Left colon (tissue), 2 donors: ENCODE measurements at regions not wholly inside any gene's neighbourhood (a gene's known extent, or its start where the extent isn't known, plus 50 kb on each side); places are given as distances from the start of the nearest gene placed in this dataset.

Experiments used
- ATAC-seq: fragments of 200-7000 bp; cut with Tn5 transposase; one replicate; pipeline ENCODE4 v1.9.1; 2020; ENCODE audit warnings: mild to moderate bottlenecking, moderate library complexity
- DNase-seq, 2 donors: peaks; one replicate each; pipeline ENCODE4 v3.0.0-alpha.2; 2020
- intact Hi-C, 2 donors: fragments of 100-400 bp; cut with DNase I in 1 of 2; cut with micrococcal nuclease in 1 of 2; formaldehyde crosslinking; loops; one replicate each; pipeline versions ENCODE4 v1.11.2 to v1.14.0; 2022; cut with DNase I, micrococcal nuclease
- donor health status: DM: no; HTN: no; CAD: no.
- donor health status: DM: yes; HTN: yes; CAD: no.

DNA sequence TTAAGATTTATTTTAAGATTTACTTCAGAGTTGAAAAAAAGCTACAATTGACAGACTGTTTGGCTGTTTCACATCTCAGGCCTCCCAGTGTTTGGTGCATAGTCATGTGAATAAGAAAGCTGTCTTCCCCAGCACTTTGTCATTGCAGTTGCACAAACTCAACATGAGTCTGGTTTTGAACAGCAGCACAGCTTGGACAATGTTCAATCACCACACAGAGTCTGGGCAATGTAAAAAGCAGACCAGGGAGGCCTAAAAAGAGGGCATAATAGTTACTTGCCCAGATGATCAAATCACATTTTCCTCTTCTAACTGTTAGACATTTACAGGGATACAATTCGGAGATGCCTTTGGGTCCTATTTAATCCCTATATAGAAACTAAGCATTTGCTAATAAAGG, 1055.0 kb downstream of the RPA4 start:
- intact Hi-C loops: no loop called here
- no peak for ATAC-seq
- no peak for DNase-seq

DNA sequence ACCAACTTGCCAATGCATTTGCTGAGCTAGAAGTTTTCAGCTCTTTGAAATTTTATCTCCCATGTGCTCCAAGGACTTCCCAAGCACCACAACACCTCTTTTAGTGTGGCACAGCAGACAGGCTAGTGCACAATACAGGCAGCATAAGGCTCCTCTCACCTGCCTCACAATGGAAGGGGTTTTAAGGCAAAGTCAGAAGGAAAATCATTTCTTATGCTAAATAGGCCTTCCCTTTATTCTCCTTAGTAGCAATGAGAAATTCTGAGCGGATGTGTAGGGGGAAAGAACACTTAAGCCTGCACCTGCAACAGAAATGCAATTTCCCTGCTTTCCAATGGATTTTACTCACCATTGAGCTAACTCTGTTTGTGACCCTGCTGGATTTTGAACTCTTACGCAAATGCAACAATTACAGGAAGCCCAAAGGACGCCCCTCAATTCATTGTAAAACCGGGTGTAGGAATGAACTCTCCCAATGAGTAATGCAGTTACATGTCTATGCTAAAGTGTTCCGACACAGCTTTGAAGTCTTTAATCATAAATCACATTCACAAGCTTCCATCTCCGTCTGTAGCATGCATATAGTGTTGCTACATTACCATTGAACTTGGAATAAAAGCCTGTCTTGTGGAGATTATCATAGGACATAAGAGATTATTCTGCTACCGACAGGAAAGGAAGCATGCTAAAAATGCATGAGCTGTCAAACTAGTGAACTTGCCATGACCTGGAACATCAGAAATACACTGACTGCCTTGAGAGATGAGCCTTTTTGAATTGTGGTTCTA, 1084.9 kb downstream of the RPA4 start:
- ATAC-seq: no peak

DNA sequence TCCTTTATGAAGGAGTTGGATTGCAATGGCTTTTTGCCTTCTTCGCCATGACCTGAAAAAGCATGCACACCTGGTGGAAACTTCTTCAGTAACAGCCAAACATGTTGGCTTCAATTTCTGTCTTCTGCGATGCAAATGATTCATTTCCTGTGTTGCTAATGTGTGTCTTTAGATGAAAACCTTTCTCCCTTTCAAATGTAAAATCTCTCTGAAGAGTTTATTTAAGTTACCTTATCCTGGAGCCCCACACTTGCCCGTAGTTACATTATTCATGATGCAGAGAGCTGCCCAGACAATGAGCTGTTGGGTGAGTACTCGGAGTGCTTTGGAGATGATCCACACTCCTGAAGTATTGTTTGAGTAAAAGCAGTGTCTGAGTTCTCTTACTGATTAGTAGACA, 1100.9 kb downstream of the RPA4 start:
- intact Hi-C loops: no loop called here
- ATAC-seq (no peak), DNase-seq (no peak)

More for the DNA sequence above, 1084.9 kb downstream of the RPA4 start:
- intact Hi-C loops: no loop called here
- DNase-seq: no peak

DNA sequence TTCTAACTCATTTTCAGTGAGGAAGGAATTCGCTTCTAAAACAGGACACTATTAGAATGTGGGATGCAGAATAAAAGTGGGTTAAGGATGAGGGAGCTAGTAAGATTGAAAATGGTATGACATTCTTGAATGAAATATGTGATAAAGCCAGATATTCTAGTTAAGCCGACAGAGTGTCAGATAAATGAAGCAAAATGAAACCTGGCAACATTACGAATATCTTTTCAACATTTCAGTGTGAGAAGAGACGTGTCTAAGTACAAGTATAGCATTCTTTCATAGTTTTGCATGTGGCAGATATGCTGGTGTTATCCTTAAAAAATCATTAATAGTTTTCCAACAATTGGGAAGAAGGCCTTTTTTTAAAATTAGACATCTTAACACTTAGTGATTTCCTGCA, 1101.4 kb downstream of the RPA4 start:
- intact Hi-C loops: no loop called here
- DNase-seq (no peak), ATAC-seq (no peak)

DNA sequence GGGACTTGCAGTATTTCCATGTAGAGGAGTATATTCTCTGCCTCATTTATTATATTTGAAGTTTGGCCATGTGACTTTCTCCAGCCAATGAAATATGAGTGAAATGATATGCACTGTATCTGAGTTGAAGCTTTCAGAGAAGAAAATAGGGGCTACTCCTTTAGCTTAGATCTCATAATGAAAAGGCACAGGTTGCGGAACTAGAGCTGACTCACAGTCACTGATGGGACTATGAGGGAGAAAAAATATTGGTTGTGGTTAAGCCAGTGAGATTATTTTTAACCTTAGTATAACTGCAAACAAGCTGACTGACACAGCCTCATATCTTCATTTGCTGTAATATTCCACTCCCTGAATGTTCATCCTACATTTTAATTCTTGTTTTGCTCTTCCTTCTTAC, 1104.3 kb downstream of the RPA4 start:
- DNase-seq (no peak), ATAC-seq (no peak)
- intact Hi-C loops: no loop called here

DNA sequence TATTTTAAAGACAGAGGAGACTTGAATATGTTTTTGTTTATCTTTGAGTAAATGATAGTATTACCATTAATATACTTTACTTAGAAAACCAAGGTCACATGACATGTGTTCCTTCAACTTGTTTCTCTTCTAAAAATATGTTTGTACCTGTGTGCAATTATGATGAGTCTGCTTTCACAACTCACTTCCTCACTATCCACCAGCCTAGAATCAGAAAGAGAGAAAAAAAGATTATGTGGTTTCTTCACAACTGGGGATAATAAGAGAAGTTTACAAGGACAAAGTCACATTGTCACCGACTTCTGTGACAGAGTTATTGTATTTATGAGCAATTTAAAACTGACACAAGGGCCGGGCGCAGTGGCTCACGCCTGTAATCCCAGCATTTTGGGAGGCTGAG, 1112.1 kb downstream of the RPA4 start:
- ATAC-seq (no peak), DNase-seq (no peak)
- intact Hi-C loops: no loop called here

DNA sequence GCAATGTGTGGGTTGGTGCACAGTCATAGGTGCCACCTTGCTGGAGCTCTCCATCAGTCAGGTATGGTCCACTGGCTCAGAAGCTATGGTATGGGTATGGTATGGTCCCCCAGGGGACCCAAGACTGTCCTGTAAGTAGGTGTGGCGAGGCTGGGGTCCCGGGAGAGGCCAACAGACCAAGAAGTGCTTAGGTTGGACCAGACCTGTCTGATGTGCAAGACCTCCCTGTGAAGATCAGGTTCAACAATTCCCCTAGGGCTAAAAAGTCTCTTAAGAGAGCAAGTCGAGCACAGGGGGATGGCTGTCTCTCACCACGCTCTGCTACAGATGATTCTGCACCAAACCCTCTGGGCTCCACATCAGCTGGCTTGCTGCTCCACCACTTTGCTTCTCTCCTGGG, 1145.0 kb downstream of the RPA4 start:
- DNase-seq (no peak), ATAC-seq (no peak)
- intact Hi-C loops: no loop called here

DNA sequence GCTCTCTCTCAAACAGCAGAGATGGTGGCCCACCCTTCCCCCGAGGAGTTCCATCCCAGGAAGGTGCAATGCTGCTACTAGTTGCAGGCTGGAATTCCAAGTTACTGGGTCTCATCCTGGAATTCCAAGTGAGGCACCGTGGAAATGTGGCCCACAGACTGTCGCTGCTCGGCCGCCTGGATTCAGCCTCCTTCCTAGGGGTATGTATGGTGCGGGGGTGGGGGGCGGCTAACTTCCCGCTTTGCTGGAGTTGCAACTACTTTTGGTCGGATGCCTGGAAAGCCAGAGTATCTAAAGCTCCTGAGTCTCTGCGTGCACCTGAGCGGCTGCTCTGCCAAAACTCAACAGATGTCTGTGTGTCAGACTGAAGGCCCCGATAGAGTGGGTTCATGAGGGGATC, 1146.2 kb downstream of the RPA4 start:
- ATAC-seq (no peak), DNase-seq (no peak)
- intact Hi-C loops: no loop called here

DNA sequence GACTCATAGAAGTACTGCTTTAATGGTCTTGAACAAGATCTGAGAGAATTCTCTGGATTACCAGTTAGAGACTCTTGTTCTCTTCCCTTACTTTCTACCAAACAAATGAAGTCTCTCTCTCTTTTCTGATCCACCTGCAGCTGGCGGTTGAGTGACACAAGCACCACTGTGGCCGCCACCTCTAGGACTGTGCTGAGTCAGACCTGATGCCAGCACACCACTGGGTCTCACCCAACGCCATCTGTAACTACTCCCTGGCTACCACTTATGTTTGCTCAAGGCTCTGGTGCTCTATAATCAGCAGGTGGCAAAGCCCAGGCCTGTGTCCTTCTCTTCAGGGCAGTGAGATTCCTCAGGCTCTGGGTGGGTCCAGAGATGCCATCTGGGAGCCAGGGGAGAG, 1173.5 kb downstream of the RPA4 start:
- DNase-seq (no peak), ATAC-seq (no peak)
- intact Hi-C loops: no loop called here

DNA sequence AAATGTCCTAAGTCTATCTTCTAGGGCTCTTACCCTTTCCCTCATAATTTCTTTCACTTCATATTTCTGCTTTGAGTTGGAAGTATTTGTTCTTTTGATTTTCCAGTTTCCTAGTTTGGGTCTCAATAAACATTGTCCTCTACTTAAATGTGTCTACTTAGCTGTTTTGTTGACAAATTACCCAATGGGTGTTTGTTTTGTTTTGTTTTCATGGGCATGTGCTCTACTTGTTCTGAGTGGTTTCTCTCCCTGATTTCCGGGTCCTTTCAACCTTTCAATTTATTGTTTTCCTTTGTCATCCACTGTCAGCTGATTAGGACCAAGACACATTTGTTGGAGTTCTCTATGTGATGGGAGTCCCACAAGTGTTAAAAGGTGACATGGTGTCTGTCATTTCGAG, 1181.4 kb downstream of the RPA4 start:
- no peak for DNase-seq
- intact Hi-C loops: no loop called here
- ATAC-seq: no peak

DNA sequence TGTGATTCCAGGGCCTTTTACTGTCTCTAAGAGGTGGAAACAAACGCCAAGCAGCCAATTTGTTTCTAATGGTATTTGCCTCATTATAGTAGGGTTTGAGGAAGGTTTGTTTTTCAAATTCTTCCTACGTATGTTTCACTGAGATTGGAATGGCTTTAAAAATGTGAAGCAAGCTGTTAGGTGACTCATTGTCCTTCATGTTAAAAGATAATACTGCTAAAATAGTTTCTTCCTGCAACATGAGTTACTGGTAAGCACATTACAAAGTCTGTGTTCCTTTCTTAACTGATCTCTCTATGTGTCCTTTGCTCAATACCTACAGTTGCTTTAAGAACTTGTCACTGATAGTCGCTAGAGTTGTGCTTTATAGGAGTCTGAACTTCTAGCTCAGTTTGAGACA, 1183.9 kb downstream of the RPA4 start:
- intact Hi-C loops: no loop called here
- DNase-seq: no peak
- ATAC-seq: no peak

DNA sequence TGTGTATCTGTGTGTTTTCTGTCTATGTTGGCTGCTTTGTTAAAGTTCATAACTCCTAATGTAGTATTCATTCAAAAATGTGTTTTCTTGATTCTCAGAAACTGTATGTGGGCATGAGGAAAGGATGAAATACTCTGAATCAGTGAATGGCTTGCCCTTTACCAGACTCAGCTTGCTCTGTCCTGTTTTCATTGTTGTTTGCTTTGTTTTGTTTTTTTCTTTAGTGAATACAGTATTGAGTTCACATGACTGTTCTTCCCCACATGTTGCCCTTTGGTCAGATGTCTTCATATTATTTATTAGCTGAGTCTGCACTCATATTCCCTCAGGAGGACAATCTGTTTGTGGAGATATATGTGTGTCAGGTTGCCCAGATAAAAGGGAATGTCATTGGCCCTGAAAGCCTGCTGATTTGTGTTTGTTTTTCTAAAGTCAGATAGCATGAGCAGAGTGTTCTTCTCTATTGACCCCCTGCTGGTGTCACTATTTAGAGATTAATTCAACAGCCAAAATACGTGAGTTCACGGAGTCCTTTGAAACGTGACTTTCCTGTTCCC, 1184.4 kb downstream of the RPA4 start:
- DNase-seq (no peak), ATAC-seq (no peak)
- intact Hi-C loops: no loop called here

DNA sequence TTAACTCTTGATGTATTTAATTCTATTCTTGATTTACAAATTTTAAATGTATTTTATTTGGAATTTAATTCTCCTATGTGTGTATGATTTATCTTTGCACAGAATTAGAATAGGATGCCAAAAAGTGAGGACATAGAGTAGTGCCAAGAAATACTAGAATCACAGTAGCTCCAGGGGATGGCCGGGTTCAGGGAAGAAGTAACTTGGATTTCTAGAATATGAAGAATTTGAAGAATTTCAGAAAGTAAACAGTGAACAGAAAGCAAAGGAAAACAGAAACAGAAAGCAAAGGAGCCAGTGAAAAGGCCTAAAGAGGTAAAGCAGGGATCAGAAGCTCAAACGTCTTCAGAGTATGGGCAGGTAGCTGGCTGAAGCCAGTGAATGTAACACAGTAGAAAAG, 1187.6 kb downstream of the RPA4 start:
- intact Hi-C loops: no loop called here
- no peak for DNase-seq
- ATAC-seq: no peak

DNA sequence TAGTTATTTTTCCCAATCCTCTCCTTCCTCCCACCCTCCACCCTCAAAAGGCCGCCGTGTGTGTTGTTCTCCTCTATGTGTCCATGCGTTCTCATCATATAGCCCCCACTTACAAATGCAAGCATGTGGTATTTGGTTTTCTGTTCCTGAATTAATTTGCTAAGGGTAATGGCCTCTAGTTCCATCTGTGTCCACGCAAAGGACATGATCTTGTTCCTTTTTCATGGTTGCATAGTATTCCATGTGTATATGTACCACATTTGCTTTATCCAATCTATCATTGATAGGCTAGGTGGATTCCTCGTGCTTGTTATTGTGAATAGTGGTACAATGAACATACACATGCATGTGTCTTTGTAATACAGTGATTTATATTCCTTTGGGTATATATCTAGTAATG, 1193.7 kb downstream of the RPA4 start:
- intact Hi-C loops: no loop called here
- no peak for DNase-seq
- ATAC-seq: no peak

DNA sequence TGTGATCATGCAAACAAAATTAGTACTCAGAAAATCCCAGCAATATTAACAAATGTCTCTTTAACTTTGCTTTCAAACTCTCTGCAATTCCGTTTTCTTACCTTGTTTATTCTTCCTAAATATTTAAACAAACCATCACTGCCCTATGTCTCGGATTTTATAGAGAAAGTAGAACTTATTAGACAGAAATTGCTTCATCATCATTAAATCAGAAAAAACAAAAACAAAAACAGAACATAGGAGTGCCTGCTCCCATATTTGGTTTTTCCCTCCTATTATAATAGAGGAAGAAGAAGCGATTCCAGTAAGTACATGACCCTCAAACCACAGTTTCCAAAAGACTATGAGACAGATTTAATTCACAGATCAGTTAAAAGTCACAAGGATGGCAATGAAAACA, 1228.0 kb downstream of the RPA4 start:
- DNase-seq (no peak), ATAC-seq (no peak)
- intact Hi-C loops: no loop called here

DNA sequence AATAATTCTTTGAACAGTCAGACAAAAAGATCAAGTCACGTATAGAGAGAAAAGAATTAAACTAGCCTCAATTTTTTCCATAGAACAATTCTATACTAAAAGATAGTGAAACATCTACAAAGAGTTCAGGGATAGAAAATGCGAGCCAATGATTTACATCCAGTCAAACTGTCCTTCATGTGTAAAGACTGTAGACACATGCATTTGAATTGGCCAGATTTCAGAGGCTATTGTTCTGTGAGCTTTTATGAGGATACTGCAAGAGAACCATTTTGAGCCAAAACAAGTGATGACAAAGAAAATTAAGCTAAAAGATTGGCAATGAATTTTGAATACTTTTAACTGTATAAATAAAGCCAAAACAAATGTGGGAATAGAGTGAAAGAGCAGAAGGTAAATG, 1230.3 kb downstream of the RPA4 start:
- no peak for ATAC-seq
- no peak for DNase-seq
- intact Hi-C loops: no loop called here

DNA sequence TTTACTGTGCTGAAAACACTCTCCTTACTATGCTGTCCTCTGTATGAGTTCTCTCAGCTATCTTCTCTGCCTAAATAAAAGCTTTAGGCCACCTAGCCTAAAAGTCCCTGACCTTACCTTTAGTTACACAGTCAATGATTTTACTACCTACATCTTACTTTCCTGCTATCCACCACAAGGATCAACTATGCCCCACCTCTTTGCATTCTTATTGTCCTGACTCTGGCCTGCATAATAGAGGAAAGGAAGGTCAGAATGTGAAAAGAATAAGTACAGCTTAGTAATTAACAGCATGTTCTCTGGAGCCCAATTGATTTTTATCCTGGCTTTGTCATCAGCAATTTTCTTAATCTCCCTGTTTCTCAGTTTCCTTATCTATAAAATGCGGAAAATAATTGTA, 1257.8 kb downstream of the RPA4 start:
- ATAC-seq (no peak), DNase-seq (no peak)
- intact Hi-C loops: no loop called here

DNA sequence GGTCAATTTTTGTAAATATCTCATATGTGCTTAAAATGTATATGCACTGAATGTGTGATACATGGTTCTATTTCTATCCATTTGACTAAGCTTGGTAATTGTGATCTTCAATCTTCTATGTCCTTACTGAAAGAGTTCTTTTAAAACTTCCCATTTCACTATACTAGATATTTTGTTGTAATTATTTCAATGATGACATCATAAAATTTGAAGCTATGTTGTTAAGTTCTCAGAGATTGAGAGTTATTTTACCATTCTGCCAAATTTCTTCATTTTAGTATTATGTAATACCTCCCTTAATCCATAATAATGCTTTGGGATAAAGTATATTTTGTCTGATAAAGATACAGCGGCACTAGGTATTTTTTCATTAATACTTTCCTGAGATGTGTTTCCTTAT, 1307.3 kb downstream of the RPA4 start:
- intact Hi-C loops: no loop called here
- no peak for ATAC-seq
- DNase-seq: no peak

DNA sequence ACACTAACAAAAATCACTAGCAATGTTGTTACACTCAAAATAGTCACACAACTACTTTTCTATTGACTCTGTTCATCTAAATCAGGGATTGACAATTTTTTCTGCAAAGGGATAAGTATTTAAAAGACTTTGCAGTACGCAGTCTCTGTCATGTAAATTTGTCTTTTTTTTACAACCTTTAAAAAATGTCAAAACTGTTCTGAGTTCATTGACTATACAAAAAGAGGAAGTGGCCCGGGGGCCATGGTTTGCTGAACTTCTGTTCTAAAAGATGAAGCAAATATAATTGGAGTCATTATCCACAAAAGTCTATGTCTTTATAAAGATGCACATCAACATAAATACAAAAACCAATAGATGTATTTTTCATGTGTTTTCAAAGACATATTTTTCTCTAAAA, 1310.3 kb downstream of the RPA4 start:
- no peak for ATAC-seq
- DNase-seq: no peak
- intact Hi-C loops: no loop called here

DNA sequence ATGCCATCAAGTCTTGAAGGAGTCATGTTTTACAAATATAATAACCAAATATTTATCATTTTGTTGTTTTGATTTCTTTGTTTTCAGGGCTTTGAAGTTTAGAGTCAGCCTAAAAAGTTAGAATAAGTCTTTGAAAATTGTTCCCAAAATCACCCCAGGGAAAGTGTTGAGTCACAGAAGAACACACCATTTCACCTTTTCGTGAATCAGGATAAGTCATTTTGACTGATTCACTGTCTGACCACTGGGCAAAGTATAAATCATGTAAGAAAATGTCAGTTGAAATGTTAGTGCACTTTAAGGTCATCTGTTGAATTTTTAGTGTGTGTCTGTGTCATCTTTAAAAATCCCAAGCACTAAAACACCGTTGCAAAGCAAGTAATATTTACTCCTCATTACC, 1320.1 kb downstream of the RPA4 start:
- intact Hi-C loops: no loop called here
- no peak for ATAC-seq

DNA sequence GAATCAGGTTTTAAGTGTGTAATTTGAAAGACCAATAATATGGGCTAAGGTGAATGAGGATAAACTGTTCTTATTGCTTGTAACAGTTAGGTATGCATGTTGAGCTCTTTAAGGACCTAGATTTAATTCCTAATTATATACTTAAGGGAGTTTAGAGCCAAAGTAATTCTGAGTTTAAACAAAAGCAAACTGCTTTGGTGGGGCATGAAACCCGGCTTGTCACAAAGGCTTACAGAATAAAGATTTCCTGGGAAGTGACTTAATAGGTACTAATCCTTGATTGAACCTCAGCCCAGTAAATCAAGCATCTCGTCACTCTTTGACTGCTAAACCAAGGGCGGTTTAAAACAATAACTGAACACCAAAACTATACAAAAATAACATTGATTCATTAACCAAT, 1324.2 kb downstream of the RPA4 start:
- no peak for ATAC-seq
- DNase-seq: no peak
- intact Hi-C loops: no loop called here

More for the DNA sequence above, 1320.1 kb downstream of the RPA4 start:
- DNase-seq: no peak
